Central memory CD8-positive, alpha-beta T cell (primary cell): ENCODE measurements at regions not wholly inside any gene's neighbourhood (a gene's known extent, or its start where the extent isn't known, plus 50 kb on each side); places are given as distances from the start of the nearest gene placed in this dataset.

Experiments
- ATAC-seq: fragments of 150-1000 bp; cut with Tn5 transposase; replicated peaks from 2 replicates; pipeline ENCODE4 v1.10.0; 2022; ENCODE audit warnings: mild to moderate bottlenecking, moderate FRiP score, moderate number of reproducible peaks; ENCODE audit not compliant: poor library complexity, severe bottlenecking; ENCODE audit errors: extremely low read depth
- DNase-seq, 2 donors: peaks; one replicate each; pipeline ENCODE4 v3.0.0; 2021; ENCODE audit warnings: low spot score in 2 of 2
- H3K27ac Mint-ChIP-seq: one replicate; pipeline ENCODE4 v1.8.0; 2022; ENCODE audit warnings: low read depth, mild to moderate bottlenecking, moderate library complexity, mixed read lengths
- H3K27me3 Mint-ChIP-seq: one replicate; pipeline ENCODE4 v1.8.0; 2022; ENCODE audit warnings: mixed read lengths
- H3K36me3 Mint-ChIP-seq: one replicate; pipeline ENCODE4 v1.8.0; 2022; ENCODE audit warnings: mild to moderate bottlenecking, moderate library complexity, mixed read lengths; ENCODE audit not compliant: insufficient read depth
- H3K4me1 Mint-ChIP-seq: one replicate; pipeline ENCODE4 v1.8.0; 2022; ENCODE audit warnings: mixed read lengths
- H3K4me3 Mint-ChIP-seq: one replicate; pipeline ENCODE4 v1.8.0; 2022; ENCODE audit warnings: mild to moderate bottlenecking, moderate library complexity, mixed read lengths
- H3K9me3 Mint-ChIP-seq: one replicate; pipeline ENCODE4 v1.8.0; 2022; ENCODE audit warnings: mixed read lengths

- Mint-ChIP-seq H3K27me3 (no peaks in the 10 kb centered on the region), H3K9me3 (peaks cover 18% of the 10 kb centered on the region), H3K4me3 (no peak overlapping the region), H3K27ac (no peak overlapping the region), H3K36me3 (no peaks in the 10 kb centered on the region), H3K4me1 (no peaks in the 10 kb centered on the region)
- no peak for ATAC-seq
- DNase-seq: no peak
Measured at GRCh38 chr12:86367137-86367536, 110.9 kb upstream of the MGAT4C start.

- Mint-ChIP-seq H3K4me1 (no peaks in the 10 kb centered on the region), H3K27ac (no peak overlapping the region), H3K36me3 (no peaks in the 10 kb centered on the region), H3K9me3 (peaks cover 12% of the 10 kb centered on the region), H3K27me3 (no peaks in the 10 kb centered on the region), H3K4me3 (no peak overlapping the region)
- ATAC-seq (no peak), DNase-seq (no peak)
Measured at GRCh38 chr12:86349196-86349595, 93.0 kb upstream of the MGAT4C start.

- Mint-ChIP-seq H3K27ac (no peak overlapping the region), H3K36me3 (no peaks in the 10 kb centered on the region), H3K4me1 (no peaks in the 10 kb centered on the region), H3K9me3 (peaks cover 23% of the 10 kb centered on the region), H3K4me3 (no peak overlapping the region), H3K27me3 (no peaks in the 10 kb centered on the region)
- no peak for ATAC-seq
- DNase-seq: no peak
Measured at GRCh38 chr12:86333955-86334522, 77.8 kb upstream of the MGAT4C start.

- ATAC-seq (no peak), DNase-seq (no peak)
- Mint-ChIP-seq H3K4me3 (no peak overlapping the region), H3K4me1 (no peaks in the 10 kb centered on the region), H3K27ac (no peak overlapping the region), H3K36me3 (no peaks in the 10 kb centered on the region), H3K9me3 (peaks cover 20% of the 10 kb centered on the region), H3K27me3 (no peaks in the 10 kb centered on the region)
Measured at GRCh38 chr12:86331457-86331856, 75.3 kb upstream of the MGAT4C start.

GRCh38 chr12:86331012-86331411 lies 74.8 kb upstream of the MGAT4C start:
- no peak for DNase-seq
- peaks cover 15% of the 10 kb centered on the region for H3K9me3 Mint-ChIP-seq
- ATAC-seq: no peak
- H3K27ac Mint-ChIP-seq: no peak overlapping the region
- no peak overlapping the region for H3K4me3 Mint-ChIP-seq
- H3K36me3 Mint-ChIP-seq: no peaks in the 10 kb centered on the region
- H3K27me3 Mint-ChIP-seq: no peaks in the 10 kb centered on the region
- H3K4me1 Mint-ChIP-seq: no peaks in the 10 kb centered on the region

- ATAC-seq (no peak), DNase-seq (no peak)
- Mint-ChIP-seq H3K36me3 (no peaks in the 10 kb centered on the region), H3K27ac (no peak overlapping the region), H3K9me3 (peaks cover 11% of the 10 kb centered on the region), H3K4me3 (no peak overlapping the region), H3K4me1 (no peaks in the 10 kb centered on the region), H3K27me3 (no peaks in the 10 kb centered on the region)
Measured at GRCh38 chr12:86312232-86312631, 56.0 kb upstream of the MGAT4C start.
